Stomach smooth muscle (tissue), 2 donors: ENCODE measurements at regions not wholly inside any gene's neighbourhood (a gene's known extent, or its start where the extent isn't known, plus 50 kb on each side); places are given as distances from the start of the nearest gene placed in this dataset.
"Not testable (repeated sequence)": the region's sequence is repeated elsewhere in the genome, so short reads cannot be mapped to it uniquely, and the experiment has no call there.

Source experiments
- H3K27ac ChIP-seq: one replicate; pipeline ENCODE4 v1.7.0; 2013; ENCODE audit warnings: mild to moderate bottlenecking, low read length, inconsistent platforms
- H3K27me3 ChIP-seq, 2 donors: one replicate each; pipeline ENCODE4 v1.7.0; 2013; ENCODE audit warnings: low read length in 2 of 2; ENCODE audit not compliant: insufficient read depth in 2 of 2, control insufficient read depth in 1 of 2
- H3K36me3 ChIP-seq, 2 donors: one replicate each; pipeline ENCODE4 v1.7.0; 2013; ENCODE audit warnings: low read length in 2 of 2; ENCODE audit not compliant: control insufficient read depth in 2 of 2, insufficient read depth in 2 of 2
- H3K4me1 ChIP-seq: one replicate; pipeline ENCODE4 v1.7.0; 2013; ENCODE audit warnings: low read length; ENCODE audit not compliant: control insufficient read depth, insufficient read depth
- H3K4me3 ChIP-seq, 2 donors: one replicate each; pipeline ENCODE4 v1.7.0; 2013; ENCODE audit warnings: low read length in 2 of 2
- H3K9ac ChIP-seq, 2 donors: one replicate each; pipeline ENCODE4 v1.7.0; 2013; ENCODE audit warnings: low read length in 2 of 2, mild to moderate bottlenecking in 1 of 2
- H3K9me3 ChIP-seq, 2 donors: one replicate each; pipeline ENCODE4 v1.7.0; 2013; ENCODE audit warnings: low read length in 2 of 2; ENCODE audit not compliant: control insufficient read depth in 2 of 2
- donor health status: healthy.
- donor health status: Pancreatic carcinoma.

DNA sequence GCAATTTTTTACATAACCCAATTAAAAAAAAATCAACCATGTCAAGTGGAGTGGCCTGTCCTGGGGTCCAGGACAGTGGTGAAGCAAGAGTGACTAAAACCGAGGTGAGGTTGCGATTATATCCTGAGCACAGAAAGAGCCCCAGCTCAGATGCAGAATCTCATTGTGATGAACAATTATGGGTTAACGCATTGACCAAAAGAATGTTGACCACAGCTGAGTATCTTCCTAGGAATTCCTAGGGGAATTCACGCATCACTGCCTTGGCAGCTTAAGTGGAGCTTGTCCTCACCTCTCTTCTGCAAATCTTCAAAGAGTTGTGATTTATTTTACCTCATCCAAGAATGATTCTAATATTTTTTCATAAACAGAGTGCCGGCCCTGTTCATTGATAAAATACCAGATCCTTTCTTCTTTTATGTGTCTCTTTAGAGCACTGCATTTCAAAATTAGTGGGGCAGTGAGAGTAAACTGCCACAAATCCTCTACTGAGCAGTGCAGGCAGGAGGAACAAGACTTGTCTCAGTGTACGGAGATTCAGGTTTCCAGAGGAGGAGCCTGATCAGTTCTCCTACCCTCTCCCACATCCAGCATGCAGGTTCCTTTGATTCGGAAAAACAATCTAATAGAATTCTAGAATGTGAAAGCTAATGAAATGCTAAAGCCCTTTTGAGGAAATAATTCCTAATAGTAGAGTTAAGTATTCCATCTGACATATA lies 60.1 kb upstream of the ZNF184 start:
- no peaks in the 10 kb centered on the region for H3K36me3 ChIP-seq
- H3K27me3 ChIP-seq, result peaks cover 14 to 15% of the 10 kb centered on the region in 2 donors
- no peaks in the 10 kb centered on the region for H3K4me1 ChIP-seq
- no peak overlapping the region for H3K9ac ChIP-seq
- H3K4me3 ChIP-seq, result no peak overlapping the region
- peaks cover 0 to 3% of the 10 kb centered on the region in 2 donors for H3K9me3 ChIP-seq
- H3K27ac ChIP-seq, result no peak overlapping the region

DNA sequence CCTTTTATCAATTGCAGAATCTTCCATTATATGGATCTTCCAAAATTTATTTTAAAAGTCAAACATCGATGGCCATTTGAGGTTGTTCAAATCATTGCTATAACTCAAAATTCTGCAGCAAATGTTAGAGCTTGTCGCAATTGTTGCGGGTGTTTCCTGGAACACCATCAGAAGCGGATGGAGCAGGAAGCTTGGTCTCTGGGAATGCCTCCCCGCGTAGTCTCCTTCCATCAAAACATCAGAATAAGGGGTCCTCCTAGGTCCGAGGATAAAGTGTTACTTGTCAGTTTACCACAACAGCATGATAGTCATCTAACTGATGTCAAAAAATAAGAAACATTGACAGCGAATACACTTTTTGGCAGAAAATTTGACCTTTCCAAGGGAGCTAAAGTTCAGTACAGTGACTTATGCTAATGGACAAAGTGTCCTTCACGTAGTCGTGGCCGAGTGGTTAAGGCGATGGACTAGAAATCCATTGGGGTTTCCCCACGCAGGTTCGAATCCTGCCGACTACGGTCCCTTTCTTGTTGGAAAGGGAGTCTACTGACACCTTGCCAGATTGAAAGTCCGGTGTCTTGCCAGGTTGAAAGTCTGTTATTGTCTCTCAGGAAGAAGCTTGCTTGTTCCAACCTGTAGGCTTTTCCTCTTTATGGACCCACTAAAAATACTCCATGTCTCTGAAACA lies 59.0 kb upstream of the ZNF184 start:
- H3K27me3 ChIP-seq, result peaks cover 9% of the 10 kb centered on the region in 2 donors
- H3K27ac ChIP-seq, result no peak overlapping the region

DNA sequence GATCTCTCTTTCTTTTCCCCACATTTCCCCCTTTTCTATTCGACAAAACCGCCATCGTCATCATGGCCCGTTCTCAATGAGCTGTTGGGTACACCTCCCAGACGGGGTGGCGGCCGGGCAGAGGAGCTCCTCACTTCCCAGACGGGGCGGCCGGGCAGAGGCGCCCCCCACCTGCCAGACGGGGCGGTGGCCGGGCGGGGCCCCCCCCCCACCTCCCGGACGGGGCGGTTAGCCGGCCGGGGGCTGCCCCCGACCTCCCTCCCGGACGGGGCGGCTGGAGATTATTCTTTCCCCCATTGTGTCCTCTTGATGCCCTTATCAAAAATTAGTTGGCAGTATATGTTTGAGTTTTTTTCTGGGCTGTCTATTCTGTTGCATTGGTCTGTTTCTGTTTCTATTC lies 56.9 kb upstream of the ZNF184 start:
- not testable (repeated sequence) for H3K9ac ChIP-seq, H3K36me3 ChIP-seq, H3K27ac ChIP-seq, H3K27me3 ChIP-seq, H3K4me3 ChIP-seq, H3K4me1 ChIP-seq, H3K9me3 ChIP-seq

More for the DNA sequence above, 59.0 kb upstream of the ZNF184 start:
- no peaks in the 10 kb centered on the region for H3K36me3 ChIP-seq
- no peaks in the 10 kb centered on the region for H3K9me3 ChIP-seq
- H3K4me1 ChIP-seq, result no peaks in the 10 kb centered on the region
- no peak overlapping the region for H3K9ac ChIP-seq
- no peak overlapping the region for H3K4me3 ChIP-seq

DNA sequence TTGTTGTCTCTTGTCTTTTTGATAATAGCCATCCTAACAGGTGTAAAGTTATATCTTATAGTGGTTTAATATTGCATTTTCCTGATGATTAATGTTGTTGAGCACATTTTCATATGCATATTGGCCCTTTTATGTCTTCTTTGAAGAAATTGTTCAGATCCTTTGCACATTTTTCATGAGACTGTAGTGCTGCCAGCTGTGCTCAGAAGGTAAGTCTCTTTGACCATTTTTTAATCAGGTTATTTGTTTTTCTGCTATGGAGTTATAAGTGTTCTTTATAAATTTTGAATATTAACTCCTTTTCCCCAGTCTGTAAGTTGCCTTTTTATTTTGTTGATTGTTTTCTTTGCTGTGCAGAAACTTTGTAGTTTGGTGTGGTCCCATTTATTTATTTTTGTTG lies 55.8 kb upstream of the ZNF184 start:
- H3K27ac ChIP-seq, result no peak overlapping the region
- no peaks in the 10 kb centered on the region for H3K36me3 ChIP-seq
- H3K4me3 ChIP-seq, result no peak overlapping the region
- H3K9me3 ChIP-seq, result no peaks in the 10 kb centered on the region
- H3K27me3 ChIP-seq, result peaks cover 0 to 7% of the 10 kb centered on the region in 2 donors
- no peaks in the 10 kb centered on the region for H3K4me1 ChIP-seq
- no peak overlapping the region for H3K9ac ChIP-seq
